Stimulated activated naive CD8-positive, alpha-beta T cell treated with anti-CD3 and anti-CD28 coated beads, Interleukin-15, Interleukin-2, amounts not matched to agents 100 U/mL and 50 U/mL, for 24 hours (primary cell): ENCODE measurements at regions not wholly inside any gene's neighbourhood (a gene's known extent, or its start where the extent isn't known, plus 50 kb on each side); places are given as distances from the start of the nearest gene placed in this dataset.
"Not testable (repeated sequence)": the region's sequence is repeated elsewhere in the genome, so short reads cannot be mapped to it uniquely, and the experiment has no call there.

Source experiments
- ATAC-seq: fragments of 150-1000 bp; cut with Tn5 transposase; one replicate; pipeline ENCODE4 v1.10.0; 2021
- DNase-seq: peaks from one replicate; pipeline ENCODE4 v3.0.0; 2021

- no peak for ATAC-seq
- no peak for DNase-seq
Measured at GRCh38 chr19:27744926-27745768, 1467.8 kb downstream of the UQCRFS1 start.

GRCh38 chr19:27742041-27742440 is 1470.9 kb downstream of the UQCRFS1 start:
- ATAC-seq (no peak), DNase-seq (no peak)

GRCh38 chr19:27741236-27741635 is 1471.7 kb downstream of the UQCRFS1 start:
- DNase-seq = no peak
- ATAC-seq = no peak

- DNase-seq (no peak), ATAC-seq (no peak)
Measured at GRCh38 chr19:27740396-27740795, 1472.6 kb downstream of the UQCRFS1 start.

- DNase-seq = no peak
- ATAC-seq = no peak
Measured at GRCh38 chr19:27738569-27739193, 1474.3 kb downstream of the UQCRFS1 start.

- ATAC-seq (no peak), DNase-seq (no peak)
Measured at GRCh38 chr19:27736225-27736624, 1476.7 kb downstream of the UQCRFS1 start.

GRCh38 chr19:27735314-27735713 is 1477.6 kb downstream of the UQCRFS1 start:
- DNase-seq (no peak), ATAC-seq (no peak)

GRCh38 chr19:27734496-27735220 is 1478.3 kb downstream of the UQCRFS1 start:
- DNase-seq = no peak
- no peak for ATAC-seq

- ATAC-seq = no peak
- no peak for DNase-seq
Measured at GRCh38 chr19:27733551-27734266, 1479.2 kb downstream of the UQCRFS1 start.

GRCh38 chr19:27729332-27729731 is 1483.6 kb downstream of the UQCRFS1 start:
- no peak for ATAC-seq
- no peak for DNase-seq

- DNase-seq (no peak), ATAC-seq (no peak)
Measured at GRCh38 chr19:27722625-27723024, 1490.3 kb downstream of the UQCRFS1 start.

GRCh38 chr19:27720155-27720554 is 1492.8 kb downstream of the UQCRFS1 start:
- no peak for ATAC-seq
- no peak for DNase-seq

- DNase-seq = no peak
Measured at GRCh38 chr19:27719034-27719433, 1493.9 kb downstream of the UQCRFS1 start.

GRCh38 chr19:27718234-27718633 is 1494.7 kb downstream of the UQCRFS1 start:
- DNase-seq (no peak), ATAC-seq (no peak)

More at GRCh38 chr19:27719034-27719433, 1493.9 kb downstream of the UQCRFS1 start:
- no peak for ATAC-seq

GRCh38 chr19:27717825-27718224 is 1495.1 kb downstream of the UQCRFS1 start:
- no peak for DNase-seq
- no peak for ATAC-seq

GRCh38 chr19:27716922-27717321 is 1496.0 kb downstream of the UQCRFS1 start:
- no peak for DNase-seq
- ATAC-seq = no peak

GRCh38 chr19:27714857-27715256 is 1498.1 kb downstream of the UQCRFS1 start:
- DNase-seq (no peak), ATAC-seq (no peak)

- no peak for ATAC-seq
Measured at GRCh38 chr19:27709496-27709895, 1503.5 kb downstream of the UQCRFS1 start.

GRCh38 chr19:27708986-27709385 is 1504.0 kb downstream of the UQCRFS1 start:
- ATAC-seq, DNase-seq: not testable (repeated sequence)

More at GRCh38 chr19:27709496-27709895, 1503.5 kb downstream of the UQCRFS1 start:
- no peak for DNase-seq

- ATAC-seq, DNase-seq: not testable (repeated sequence)
Measured at GRCh38 chr19:27707026-27707425, 1505.9 kb downstream of the UQCRFS1 start.

GRCh38 chr19:27705896-27706295 is 1507.1 kb downstream of the UQCRFS1 start:
- ATAC-seq (no peak), DNase-seq (no peak)
